A673 (cell line): ENCODE measurements at regions not wholly inside any gene's neighbourhood (a gene's known extent, or its start where the extent isn't known, plus 50 kb on each side); places are given as distances from the start of the nearest gene placed in this dataset.

Source experiments
- BruUV-seq: library from RNA; stranded (reverse); fragments of 400-500 nt; replicated peaks from 2 replicates; lab custom pipeline; 2021; lab: Mats Ljungman, UMichigan
- CTCF ChIA-PET: fragments of 300-600 bp; sonication (Branson Sonifier 250); formaldehyde crosslinking; loops from one replicate; lab custom pipeline; 2022; ENCODE audit warnings: antibody characterized with exemption; lab: Charles Lee
- POLR2A ChIA-PET: fragments of 300-600 bp; sonication (Branson Sonifier 250); formaldehyde crosslinking; loops from one replicate; lab custom pipeline; 2022; ENCODE audit warnings: antibody characterized with exemption; ENCODE audit not compliant: low non-redundant PET; lab: Charles Lee
- DNase-seq: peaks from one replicate; pipeline ENCODE4 v3.0.0-alpha.2; 2015; ENCODE audit warnings: low spot score
- H3K27ac ChIP-seq: fragments of 200-600 bp; sonication (generic); 2 replicates; pipeline ENCODE4 v1.5.1; 2016; ENCODE audit warnings: mixed run types, low read depth, mild to moderate bottlenecking, mixed read lengths, antibody characterized with exemption, low read length; ENCODE audit not compliant: poor library complexity, severe bottlenecking
- H3K27me3 ChIP-seq: fragments of 200-600 bp; sonication (generic); replicated peaks from 2 replicates; pipeline ENCODE4 v1.6.1; 2017; ENCODE audit warnings: mixed run types, low read depth, mild to moderate bottlenecking, mixed read lengths, antibody characterized with exemption, low read length; ENCODE audit not compliant: insufficient read depth, poor library complexity
- H3K36me3 ChIP-seq: fragments of 200-600 bp; sonication (generic); 2 replicates; pipeline ENCODE4 v1.6.1; 2016; ENCODE audit warnings: mixed run types, mild to moderate bottlenecking, mixed read lengths, antibody characterized with exemption, low read length; ENCODE audit not compliant: insufficient read depth, poor library complexity, severe bottlenecking
- H3K4me1 ChIP-seq: fragments of 200-600 bp; sonication (generic); 2 replicates; pipeline ENCODE4 v1.6.1; 2017; ENCODE audit warnings: mixed run types, mild to moderate bottlenecking, mixed read lengths, antibody characterized with exemption, low read length; ENCODE audit not compliant: insufficient read depth, poor library complexity, severe bottlenecking
- H3K4me3 ChIP-seq: fragments of 200-600 bp; sonication (generic); 2 replicates; pipeline ENCODE4 v1.5.1; 2016; ENCODE audit warnings: low read depth, mixed run types, mild to moderate bottlenecking, mixed read lengths, low read length; ENCODE audit not compliant: poor library complexity, severe bottlenecking
- H3K9me3 ChIP-seq: fragments of 200-600 bp; sonication (generic); 2 replicates; pipeline ENCODE4 v1.6.1; 2016; ENCODE audit warnings: mixed run types, low read depth, mild to moderate bottlenecking, mixed read lengths, antibody characterized with exemption, low read length; ENCODE audit not compliant: poor library complexity, severe bottlenecking
- CTCF ChIP-seq: fragments of 300-800, 200-600 bp; sonication (generic); conservative IDR thresholded peaks from 2 replicates; pipeline ENCODE4 v1.5.1; 2017; ENCODE audit warnings: low read depth, mild to moderate bottlenecking, antibody characterized with exemption, low read length, moderate library complexity, mixed read lengths
- EZH2 ChIP-seq: fragments of 200-600 bp; sonication (generic); IDR thresholded peaks from 2 replicates; pipeline ENCODE4 v1.6.1; 2017; ENCODE audit warnings: borderline replicate concordance, low read depth, mild to moderate bottlenecking, mixed read lengths, antibody characterized with exemption, low read length; ENCODE audit not compliant: poor library complexity, severe bottlenecking
- intact Hi-C: fragments of 100-400 bp; cut with micrococcal nuclease; formaldehyde crosslinking; loops from one replicate; pipeline ENCODE4 v1.10.0; 2022; ENCODE audit not compliant: unreplicated experiment

GRCh38 chr16:73215678-73216377, 167.9 kb upstream of the ZFHX3 start:
- H3K27ac ChIP-seq, result peak overlapping the region; percentile 66
- no peaks in the 10 kb centered on the region for H3K36me3 ChIP-seq
- BruUV-seq, result no TSS peak
- H3K9me3 ChIP-seq, result no peaks in the 10 kb centered on the region
- no peak for TF ChIP-seq EZH2
- TF ChIP-seq CTCF, result no peak
- intact Hi-C loops, result no loop called here
- ChIA-PET CTCF (no interaction called here), POLR2A (interaction anchor here (0.5 kb wide), 1 partner anchor 1151 kb away, joined by 4 read pairs; no protein-coding TSS in a partner anchor)
- no peak for DNase-seq
- peaks cover 24% of the 10 kb centered on the region for H3K4me1 ChIP-seq
- H3K27me3 ChIP-seq, result no peaks in the 10 kb centered on the region
- H3K4me3 ChIP-seq, result no peak overlapping the region

- H3K4me1 ChIP-seq, result peaks cover 24% of the 10 kb centered on the region
- no peaks in the 10 kb centered on the region for H3K36me3 ChIP-seq
- H3K27ac ChIP-seq, result peak overlapping the region; percentile 66
- BruUV-seq, result no TSS peak
- H3K27me3 ChIP-seq, result no peaks in the 10 kb centered on the region
- no peaks in the 10 kb centered on the region for H3K9me3 ChIP-seq
- POLR2A ChIA-PET, result interaction anchor here (0.5 kb wide), 1 partner anchor 1151 kb away, joined by 4 read pairs; no protein-coding TSS in a partner anchor
- DNase-seq, result peak; percentile 66
- intact Hi-C loops, result no loop called here
- no peak overlapping the region for H3K4me3 ChIP-seq
- no peak for TF ChIP-seq EZH2
- TF ChIP-seq CTCF, result no peak
- CTCF ChIA-PET, result no interaction called here
Observed at GRCh38 chr16:73214825-73215677, 167.1 kb upstream of the ZFHX3 start.

- no peak for DNase-seq
- CTCF ChIA-PET, result no interaction called here
- BruUV-seq, result no TSS peak
Observed at GRCh38 chr16:73213732-73214455, 166.0 kb upstream of the ZFHX3 start.

More at GRCh38 chr16:73213732-73214455, 166.0 kb upstream of the ZFHX3 start:
- no peak for TF ChIP-seq EZH2
- TF ChIP-seq CTCF, result no peak
- H3K9me3 ChIP-seq, result no peaks in the 10 kb centered on the region
- H3K36me3 ChIP-seq, result no peaks in the 10 kb centered on the region
- POLR2A ChIA-PET, result no interaction called here
- H3K27ac ChIP-seq, result peak overlapping the region; percentile 66
- intact Hi-C loops, result no loop called here
- no peak overlapping the region for H3K4me3 ChIP-seq
- peaks cover 24% of the 10 kb centered on the region for H3K4me1 ChIP-seq
- no peaks in the 10 kb centered on the region for H3K27me3 ChIP-seq
